ENCODE measurements at regions not wholly inside any gene's neighbourhood (a gene's known extent, or its start where the extent isn't known, plus 50 kb on each side); places are given as distances from the start of the nearest gene placed in this dataset.

- in situ Hi-C loops (cut with MboI; ENCODE audit: low sequenced_read_pairs): no loop called here
Observed at GRCh38 chr13:80428349-80429096, 87.6 kb upstream of the SPRY2 start.

GRCh38 chr13:80419416-80419815 is 78.5 kb upstream of the SPRY2 start:
- in situ Hi-C loops (cut with MboI; ENCODE audit: low sequenced_read_pairs): no loop called here

GRCh38 chr13:80413611-80414010 is 72.7 kb upstream of the SPRY2 start:
- in situ Hi-C loops (cut with MboI; ENCODE audit: low sequenced_read_pairs): no loop called here

GRCh38 chr13:80408270-80408669 is 67.3 kb upstream of the SPRY2 start:
- in situ Hi-C loops (cut with MboI; ENCODE audit: low sequenced_read_pairs): no loop called here

GRCh38 chr13:80400865-80401426 is 60.0 kb upstream of the SPRY2 start:
- in situ Hi-C loops (cut with MboI; ENCODE audit: low sequenced_read_pairs): no loop called here

- in situ Hi-C loops (cut with MboI; ENCODE audit: low sequenced_read_pairs): no loop called here
Observed at GRCh38 chr13:80400164-80400864, 59.4 kb upstream of the SPRY2 start.

GRCh38 chr13:80399340-80400163 is 58.6 kb upstream of the SPRY2 start:
- in situ Hi-C loops (cut with MboI; ENCODE audit: low sequenced_read_pairs): no loop called here
